CD4-positive, alpha-beta T cell treated with Interleukin-15 for 1 hour (primary cell): ENCODE measurements at regions not wholly inside any gene's neighbourhood (a gene's known extent, or its start where the extent isn't known, plus 50 kb on each side); places are given as distances from the start of the nearest gene placed in this dataset.

Source experiments
- DNase-seq: peaks from one replicate; pipeline ENCODE4 v3.0.0-alpha.2; 2020

DNA sequence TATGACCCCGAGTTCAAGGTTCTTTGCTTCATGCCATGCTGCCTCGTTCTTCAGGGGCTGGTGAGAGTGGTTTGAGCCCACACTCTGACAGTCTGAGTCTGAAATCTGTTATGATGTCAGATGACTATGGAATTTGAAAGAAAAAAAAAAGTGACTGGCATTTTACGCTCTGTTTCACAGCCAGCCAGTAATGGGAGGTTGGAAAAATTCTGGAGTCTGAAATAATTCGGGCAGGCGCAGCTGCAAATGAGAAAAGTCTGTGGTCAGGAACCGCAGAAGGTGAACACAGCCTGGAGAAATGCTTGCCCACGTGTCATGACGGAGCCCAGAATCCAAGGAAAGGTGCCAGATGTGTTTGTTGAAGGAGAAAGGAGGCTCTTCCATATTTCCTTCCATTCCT lies 269.8 kb upstream of the PWP1 start:
- DNase-seq: no peak

DNA sequence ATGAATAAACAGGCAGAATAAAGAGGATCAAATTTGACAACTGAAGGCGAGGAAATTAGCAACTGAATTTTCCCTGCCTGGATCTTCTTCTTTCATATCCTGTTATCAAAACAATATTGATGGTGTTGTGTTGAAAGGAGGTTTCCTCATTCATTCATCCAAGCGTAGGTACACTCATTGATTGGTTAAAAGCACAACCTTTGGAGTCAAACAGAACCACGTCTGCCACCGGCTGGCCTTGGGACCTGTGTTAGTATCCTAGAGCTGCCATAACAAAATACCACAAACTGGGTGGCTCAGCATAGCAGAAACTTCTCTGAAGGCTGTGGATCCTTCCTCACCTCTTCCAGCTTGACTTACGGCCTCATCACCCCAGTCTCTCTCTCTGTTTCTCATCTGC lies 268.6 kb upstream of the PWP1 start:
- DNase-seq: no peak

DNA sequence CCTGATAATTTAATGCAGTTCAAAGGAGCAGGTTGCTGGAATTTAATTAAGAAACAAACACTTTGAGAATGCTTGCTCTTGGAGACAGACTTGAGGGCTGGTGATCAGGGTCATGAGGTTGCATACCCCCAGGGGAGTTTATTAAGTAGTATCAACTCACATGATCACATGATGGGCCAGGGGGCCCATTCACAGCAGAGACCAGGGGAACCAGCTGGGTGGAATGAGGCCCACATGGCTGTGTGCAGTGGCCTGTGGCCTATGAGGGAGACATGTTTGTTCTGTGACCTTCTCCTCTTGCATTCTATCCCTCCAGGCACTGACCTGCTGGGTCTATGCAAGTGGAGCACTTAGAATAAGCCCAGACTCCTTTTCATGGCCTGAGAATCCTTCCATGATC lies 266.6 kb upstream of the PWP1 start:
- no peak for DNase-seq

DNA sequence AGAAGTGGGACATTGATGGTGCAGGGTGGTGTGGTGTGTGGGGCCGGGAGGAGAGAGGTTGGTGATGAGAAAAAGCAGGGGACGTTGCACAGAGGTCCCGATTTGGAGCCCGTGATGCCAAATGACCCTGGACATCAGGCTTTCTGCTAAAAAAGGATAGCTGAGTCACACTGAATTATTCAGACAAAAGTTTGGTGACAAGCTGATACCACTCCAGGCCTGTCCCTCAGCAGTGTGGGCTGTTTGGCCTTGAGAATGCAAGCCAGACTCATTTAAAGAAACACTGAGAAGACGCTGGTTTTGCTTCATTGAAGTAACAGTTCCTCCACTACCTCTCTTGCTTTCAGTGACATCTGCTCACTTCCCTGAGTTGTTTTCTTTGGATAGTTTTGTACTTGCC lies 262.1 kb upstream of the PWP1 start:
- no peak for DNase-seq

DNA sequence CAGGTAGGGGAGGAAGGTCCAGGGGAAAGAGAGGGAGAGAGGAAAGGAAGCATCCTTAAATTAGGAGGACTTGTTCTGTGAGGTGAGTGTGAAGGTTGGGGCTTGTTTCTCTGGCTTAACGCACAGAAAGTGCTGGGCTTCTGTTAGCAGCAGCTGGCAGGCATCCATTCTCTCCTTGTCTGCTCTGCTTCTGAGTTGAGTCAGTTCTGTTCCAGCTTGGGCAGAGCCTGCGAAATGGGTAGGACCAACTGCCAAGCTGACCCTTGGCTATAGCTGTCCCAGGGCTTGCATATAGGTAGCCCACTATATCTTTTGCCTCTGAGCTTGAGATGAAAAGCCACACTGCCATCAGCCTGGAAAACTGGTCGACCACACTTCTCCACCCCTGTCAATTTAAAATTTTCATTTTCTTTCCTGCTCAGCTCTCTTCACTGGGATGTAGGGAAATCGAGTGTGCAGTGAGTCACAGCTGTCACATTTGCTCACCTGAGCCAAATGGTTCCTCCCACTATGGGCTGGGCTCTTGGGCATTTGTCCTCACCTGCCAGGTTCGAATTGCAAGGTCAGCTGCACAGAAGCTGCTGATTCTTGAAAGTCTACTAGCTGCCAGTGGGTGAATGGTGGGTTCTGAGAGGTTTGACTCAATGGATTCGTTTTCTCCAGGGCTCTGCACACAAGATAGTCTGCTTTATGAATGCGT lies 256.4 kb upstream of the PWP1 start:
- DNase-seq: no peak

DNA sequence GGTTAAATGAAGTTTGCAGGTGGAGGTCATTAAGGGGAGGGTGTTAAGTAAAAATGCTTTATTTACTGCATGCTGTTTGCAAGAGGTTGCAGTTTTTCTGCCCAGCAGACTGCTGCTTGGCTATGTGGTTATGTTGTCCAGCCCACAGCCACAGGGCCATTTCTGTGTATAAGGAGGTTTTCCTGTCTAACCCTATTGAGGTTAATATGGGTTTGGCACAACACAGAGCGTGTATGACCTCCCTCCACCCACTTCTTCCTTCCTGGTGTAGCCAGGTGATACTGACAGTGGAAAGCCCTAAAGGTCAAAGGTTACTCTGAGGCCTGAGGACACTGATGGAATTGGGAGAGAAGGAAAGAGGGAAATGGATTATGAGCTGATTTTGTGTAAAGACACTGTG lies 253.7 kb upstream of the PWP1 start:
- no peak for DNase-seq

DNA sequence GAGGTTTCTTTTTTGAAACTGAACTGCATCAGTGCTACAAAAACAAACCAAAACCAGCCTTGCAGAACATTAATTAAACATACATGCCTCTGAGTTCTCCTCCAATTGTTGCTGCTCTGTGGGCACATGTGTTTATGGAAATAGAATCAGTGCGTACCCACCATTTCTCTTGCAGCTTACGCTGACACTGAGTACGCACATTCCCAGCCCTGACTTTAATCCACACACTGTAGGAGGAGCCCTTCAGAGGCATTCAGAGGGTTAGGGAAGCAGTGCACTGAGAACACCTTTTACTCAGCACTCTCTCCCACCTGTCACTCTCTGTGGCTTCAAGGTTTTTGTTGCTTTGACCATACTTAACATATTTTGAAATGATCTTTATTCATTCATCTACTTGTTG lies 250.5 kb upstream of the PWP1 start:
- no peak for DNase-seq

DNA sequence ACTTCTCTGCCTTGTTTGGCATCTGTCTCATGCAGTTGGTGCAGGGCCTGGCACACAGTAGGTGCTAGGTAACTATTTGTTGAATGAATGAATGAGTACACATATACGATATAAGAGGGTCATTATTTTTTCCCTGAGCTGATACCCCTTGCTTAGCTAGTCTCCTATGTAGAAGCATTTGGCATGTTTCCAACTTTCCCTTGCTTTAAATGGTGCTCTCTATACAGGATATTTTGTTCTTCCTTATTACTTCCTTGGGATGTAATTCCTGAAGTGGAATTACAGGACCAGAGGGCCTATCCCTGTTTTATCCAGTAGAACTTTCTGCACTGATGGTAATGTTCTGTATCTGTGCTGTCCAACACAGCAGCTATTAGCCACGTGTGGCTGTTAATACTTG lies 250.1 kb upstream of the PWP1 start:
- no peak for DNase-seq

DNA sequence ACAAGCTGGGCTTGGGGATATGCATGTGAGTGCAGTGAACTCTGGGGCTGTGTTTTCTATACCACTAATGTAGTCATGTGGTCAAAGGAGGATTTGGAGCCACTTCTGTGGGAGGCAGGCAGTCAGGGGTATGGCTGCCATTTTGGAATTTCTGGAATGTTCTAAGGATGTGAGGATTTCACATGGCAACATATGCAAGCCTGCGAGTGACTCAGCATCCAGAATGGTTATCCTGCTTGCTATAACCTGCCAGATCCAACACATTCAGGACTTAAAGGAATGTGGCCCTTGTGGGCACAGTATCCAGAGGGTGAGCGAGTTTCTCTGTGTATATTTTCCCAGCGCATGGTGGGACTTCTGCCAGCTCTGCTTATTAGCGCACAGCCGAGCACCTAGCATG lies 249.2 kb upstream of the PWP1 start:
- DNase-seq: no peak

DNA sequence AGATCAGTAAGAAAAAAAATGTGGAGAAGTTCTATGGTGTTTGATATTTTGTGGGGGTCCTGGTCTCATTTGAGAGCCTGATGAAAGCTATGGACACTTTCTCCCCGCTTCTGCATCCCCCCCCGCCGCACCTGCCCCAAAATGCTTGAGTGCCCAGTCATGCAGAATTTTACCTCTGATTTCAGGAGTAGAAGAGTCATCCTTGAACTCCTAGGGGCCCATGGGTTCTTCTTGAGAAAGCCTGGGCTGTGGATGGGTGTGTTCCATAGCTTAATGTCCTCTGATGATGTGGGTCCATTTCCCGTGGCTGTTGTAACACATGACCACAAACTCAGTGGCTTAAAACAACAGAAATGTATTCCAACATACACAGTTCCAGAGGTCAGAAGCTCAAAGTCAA lies 248.8 kb upstream of the PWP1 start:
- no peak for DNase-seq

DNA sequence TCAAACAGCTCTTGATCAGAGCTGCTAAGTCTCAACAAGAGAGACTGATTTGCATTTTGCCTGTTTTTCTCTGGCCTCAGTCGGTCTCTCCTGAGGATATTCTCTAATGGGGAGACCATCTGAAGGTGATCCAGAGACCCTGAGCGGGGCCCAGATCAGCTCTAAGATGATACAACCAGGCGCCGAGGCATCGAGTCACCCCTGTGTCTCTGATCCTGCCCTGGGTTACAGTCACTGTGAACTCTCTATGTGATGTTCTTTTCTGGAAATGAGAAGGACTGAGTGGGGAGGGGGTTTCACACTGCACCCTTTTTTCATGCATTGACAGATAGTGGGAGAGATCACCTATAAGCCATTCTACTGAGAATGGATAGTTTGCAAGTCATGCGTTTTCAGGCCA lies 247.6 kb upstream of the PWP1 start:
- DNase-seq: no peak

DNA sequence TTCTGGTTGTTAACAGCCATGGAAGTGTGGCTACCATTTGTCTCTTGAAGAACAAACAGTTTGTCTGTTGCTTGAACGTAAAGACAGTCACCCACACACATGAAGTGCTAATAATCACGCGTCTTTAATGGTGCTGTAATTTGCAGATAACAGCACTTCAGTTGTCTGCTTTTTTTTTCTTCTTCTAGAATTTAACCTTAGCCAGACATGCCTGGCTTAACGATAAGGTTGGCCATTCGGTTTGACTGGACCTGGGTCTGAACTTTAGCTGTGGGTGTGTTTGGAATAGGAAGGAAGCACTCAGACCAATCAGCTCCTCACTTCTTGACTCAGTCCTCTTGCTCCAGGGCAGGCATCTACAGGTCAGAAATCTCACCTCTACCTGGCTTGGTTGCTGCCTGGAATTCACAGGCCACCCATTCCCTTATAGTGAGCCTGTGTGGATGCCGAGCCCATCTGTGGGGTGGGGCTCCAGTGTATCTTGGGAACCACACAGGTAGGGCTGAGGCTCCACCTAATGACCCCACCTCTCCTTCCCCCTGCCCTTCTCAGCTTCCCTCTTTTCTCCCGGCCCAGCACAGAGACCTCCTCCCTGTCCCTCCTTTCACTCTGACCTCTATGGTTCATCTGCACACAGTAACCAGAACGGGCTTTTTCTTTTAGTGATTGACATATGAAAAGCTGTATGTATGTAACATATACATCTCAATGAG lies 246.4 kb upstream of the PWP1 start:
- no peak for DNase-seq

DNA sequence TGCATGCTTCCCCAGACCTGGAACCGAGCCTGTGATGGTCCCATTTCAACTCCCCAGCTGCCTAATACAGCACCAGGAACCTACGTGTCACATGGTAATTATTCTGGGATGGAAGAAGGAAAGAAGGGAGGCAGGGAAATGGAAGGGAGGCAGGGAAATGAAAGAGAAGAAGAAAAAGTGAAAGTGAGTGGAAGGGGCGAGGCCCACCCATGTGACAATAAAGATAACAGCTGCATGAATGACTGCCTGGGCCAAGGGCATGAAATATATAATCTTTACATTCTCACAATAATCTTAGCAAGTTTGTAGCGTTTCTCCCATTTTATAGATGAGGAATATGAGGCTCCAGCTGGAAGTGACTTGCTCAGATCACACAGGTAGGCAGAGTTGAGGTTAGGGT lies 245.0 kb upstream of the PWP1 start:
- no peak for DNase-seq

DNA sequence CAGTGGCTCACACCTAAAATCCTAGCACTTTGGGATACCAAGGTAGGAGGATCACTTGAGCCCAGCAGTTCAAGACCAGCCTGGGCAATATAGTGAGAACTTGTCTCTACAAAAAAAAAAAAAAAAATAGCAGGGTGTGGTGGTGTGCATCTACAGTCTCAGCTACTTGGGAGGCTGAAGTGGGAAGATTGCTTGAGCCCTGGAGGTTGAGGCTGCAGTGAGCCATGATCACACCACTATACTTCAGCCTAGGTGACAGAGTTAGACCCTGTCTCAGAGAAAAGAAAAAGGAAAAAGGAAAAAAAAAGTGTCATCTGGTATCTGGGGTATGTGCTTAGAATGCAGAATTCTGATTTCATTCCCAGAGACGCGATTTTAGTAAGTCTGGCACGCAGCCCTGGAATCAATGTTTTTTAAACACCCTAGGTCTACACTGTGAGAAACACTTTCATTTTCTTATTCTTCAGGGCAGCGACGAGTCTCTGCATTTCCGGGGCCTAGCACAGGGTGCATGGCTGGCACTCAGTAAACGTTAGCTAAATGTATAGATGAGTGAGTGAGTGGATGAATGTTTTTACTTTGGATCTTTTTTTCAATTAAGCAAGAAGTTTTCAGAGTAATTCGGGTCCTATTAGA lies 243.8 kb upstream of the PWP1 start:
- DNase-seq: no peak

DNA sequence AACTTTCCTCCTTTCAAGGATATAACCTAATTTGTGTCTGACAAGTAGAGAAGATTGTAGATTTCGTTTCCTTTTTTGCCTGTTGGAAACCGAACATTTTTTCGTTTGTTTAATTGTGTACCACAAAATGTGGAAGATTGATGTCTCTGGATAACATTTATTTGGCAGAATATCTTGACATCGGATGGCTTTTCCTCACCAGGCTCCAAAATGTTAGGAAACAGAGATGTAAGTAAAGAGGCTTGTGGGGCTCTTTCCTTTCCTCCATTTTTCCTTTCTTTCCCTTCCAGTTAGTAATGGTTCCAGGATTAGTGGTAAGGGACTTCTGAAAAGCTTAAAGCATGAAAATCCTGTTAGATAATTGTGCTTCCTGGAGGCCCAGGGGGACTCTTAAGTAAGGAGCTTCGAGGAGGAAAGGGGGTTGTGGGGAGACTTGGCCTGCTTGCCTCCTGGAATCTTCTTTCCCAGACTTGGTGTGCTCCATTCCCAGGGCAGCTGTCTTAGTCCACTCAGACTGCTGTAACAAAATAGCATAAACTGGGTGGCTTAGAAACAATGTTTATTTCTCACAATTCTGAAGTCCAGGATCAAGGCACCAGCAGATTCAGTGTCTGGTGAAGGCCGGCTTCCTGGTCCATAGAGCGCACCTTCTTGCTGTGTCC lies 243.1 kb upstream of the PWP1 start:
- no peak for DNase-seq

DNA sequence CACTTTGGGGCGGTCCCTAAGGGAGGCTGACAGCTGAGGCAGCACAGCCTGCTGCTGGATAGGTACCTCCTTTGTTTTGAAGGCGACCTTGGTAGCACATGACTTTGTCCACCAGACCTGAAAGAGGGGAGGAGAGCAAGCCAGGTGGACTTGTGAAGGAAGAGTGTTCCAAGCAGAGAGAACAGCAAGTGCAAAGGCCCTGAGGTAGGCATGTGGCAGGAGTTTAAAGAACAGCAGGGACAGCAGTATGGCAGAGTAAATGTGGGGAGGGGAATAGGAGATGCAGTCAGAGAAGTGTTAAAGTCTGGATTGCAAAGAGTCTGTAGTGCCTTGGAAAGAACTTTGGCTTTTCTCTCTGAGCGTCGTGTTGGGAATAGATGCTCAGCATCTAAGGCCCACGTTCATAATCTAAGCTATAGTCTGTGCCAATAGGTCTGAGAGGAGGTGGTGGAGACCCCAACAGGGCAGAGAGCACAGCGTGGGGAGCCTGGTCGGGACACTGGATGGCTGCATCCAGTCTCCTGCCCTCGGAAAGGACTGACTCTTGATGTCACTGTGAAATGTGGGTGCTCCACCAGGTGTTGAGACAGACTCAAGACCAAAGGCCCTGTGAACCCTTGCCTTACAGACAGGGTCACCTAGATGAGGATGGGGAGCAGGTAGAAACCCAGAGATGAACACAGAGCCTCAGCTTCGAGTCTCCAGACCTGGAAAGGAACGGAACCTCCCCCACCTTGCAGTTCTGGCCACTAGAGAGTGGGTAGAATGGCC lies 242.1 kb upstream of the PWP1 start:
- no peak for DNase-seq

DNA sequence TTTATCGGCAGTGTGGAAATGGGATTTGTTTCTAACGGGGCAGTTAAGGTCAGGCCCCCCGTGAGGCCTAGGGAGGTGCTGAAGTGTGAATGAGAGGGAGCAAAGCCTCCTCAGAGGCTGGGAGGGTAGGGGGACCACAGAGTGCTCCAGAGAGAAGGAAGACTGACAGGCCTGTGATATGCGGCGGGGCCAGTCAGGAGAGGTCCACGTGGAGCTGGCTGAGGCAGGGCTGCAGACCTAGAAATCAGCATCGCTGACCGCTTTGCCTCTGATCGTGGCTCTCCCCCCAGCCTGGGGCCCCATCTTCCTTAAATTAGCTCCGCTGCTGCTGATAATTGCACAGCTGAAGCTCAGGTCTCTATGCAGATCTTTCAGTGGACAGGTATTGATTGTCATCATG lies 240.8 kb upstream of the PWP1 start:
- DNase-seq: no peak

DNA sequence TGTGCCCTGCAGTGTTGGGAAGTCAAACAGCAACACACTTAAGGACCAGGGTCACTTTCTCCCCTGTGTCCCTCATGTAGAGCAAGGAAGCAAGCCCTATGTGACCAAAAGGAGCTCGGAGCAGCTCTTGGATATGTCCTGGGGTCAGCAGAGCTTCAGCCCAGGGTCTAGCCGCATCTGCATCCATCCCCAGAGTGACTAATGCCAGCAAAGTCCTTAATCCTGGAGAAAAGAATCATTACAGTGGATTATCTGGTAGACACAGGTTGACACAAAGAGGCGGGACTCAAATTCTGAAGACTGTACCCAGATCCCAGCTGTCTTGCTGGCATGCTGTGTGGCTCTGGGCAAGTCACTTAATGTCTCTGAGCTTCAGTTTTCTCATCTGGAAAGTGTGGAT lies 239.1 kb upstream of the PWP1 start:
- DNase-seq: no peak

DNA sequence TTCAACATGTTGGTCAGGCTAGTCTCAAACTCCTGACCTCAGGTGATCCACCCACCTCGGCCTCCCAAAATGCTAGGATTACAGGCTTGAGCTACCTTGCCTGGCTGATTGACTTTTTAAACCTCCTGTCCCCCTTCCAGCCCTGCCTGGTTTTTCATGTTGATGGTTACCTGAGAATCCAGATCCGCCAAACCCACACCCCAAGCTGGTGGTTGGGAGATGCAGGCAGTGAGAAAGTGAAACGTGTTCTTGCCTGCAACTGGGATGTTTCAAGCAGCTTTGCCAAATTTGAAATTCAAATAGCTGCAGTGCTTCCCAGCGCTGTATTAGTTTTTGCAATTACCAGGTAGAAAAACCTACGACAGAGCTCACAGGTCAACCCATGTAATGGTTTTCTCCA lies 238.3 kb upstream of the PWP1 start:
- DNase-seq: no peak

DNA sequence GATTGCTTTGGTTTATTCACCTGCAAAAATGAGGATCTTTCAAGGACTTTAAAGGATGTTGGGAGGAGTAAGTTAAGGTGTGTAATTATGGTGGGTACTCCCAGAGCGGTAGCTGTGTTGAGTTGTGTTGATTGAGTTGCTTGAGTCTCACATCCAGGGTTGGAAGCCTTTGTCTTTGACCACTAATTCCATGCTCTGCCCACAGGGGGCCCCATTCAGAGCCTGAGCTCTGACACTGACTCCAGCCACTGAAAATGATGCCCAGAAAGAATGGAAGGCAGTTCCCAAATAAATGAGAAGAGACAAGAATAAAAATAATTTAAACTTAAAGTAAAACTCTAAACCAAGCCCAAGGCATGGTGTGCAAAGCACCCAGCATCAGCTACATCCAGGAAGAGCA lies 237.4 kb upstream of the PWP1 start:
- no peak for DNase-seq

DNA sequence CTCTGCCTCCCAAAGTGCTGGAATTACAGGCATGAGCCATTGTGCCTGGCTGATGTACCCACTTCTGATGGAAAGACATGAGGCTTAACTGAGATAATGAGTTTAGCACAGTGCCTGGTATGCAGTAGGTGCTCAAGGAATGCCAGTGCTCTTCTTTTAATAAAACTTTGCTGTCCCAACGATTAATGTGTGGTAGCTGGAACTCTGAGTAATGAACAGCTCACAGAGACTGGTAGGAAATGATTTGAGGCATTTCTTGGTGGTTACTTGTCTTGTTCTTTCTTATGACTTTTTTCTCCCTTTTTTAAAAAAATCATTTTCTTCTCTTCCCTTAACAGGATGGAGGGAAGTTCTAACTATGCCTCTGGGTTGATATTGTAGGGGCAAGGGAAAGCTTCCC lies 235.7 kb upstream of the PWP1 start:
- no peak for DNase-seq

DNA sequence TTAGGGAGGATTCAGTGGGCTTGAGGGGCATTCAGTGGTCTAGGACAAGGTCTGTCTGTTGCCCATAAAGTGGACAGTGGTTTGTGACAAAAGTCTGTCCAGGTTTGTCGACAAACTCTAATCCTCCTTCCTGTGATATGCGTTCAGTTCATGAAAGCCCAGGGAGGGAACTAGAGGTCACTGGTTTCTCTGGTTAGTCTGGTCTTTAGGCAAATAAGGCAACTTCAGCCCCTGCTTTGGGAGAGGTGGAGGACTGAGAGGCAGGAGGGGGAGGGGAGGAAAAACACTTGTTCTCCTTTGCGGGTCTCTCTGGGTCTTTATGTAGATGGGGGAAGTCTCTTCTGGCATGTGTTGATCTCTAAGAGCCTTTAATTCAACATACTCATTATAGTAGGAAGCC lies 235.1 kb upstream of the PWP1 start:
- DNase-seq: no peak

DNA sequence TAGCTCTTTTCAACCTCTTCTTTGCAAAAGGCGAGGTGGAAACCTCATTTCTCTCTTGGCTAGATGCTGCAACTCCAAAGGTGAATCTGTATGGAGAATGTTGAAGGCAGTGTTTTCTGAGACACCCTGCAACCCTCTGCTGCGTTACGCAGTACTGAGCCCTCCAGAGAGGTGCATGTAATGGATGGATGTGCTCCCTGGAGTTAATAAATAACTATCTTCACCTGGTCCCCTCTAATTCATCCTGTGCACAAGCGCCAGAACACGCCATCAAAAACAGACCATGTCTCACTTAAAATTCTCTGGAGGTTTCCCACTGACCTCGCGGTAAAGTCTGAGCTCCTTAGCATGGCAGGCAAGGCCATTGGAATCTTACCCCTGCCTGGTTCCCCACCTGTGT lies 234.4 kb upstream of the PWP1 start:
- no peak for DNase-seq
